HG03378 (cell line): ENCODE measurements at regions not wholly inside any gene's neighbourhood (a gene's known extent, or its start where the extent isn't known, plus 50 kb on each side); places are given as distances from the start of the nearest gene placed in this dataset.
"Not testable (repeated sequence)": the region's sequence is repeated elsewhere in the genome, so short reads cannot be mapped to it uniquely, and the experiment has no call there.

Experiments
- ATAC-seq: cut with Tn5 transposase; IDR thresholded peaks from one replicate; pipeline ENCODE4 v1.9.1; 2021; ENCODE audit warnings: mild to moderate bottlenecking, moderate library complexity; ENCODE audit not compliant: unreplicated experiment

DNA sequence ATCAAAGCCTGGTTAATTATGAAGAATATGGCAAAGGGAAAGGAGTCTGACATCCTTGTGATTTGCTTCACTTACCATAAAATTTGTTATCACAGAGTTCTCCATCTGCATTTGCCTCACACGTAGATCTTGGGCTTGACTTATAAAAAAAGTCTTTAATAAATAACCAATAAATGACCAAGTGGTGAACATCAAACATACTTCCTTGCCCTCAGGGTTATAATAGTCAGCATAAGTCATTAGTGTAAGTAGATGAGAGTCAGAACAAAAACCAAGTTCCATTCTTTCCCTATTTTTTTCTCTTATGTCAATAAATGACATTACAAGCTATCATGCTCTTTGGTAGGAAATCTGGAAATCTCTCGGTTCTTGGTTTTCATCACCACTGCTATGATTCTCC is 635.4 kb upstream of the ATXN7L3B start:
- no peak for ATAC-seq

- no peak for ATAC-seq
These were observed 630.9 kb upstream of the ATXN7L3B start for GRCh38 chr12:73906757-73907156.

DNA sequence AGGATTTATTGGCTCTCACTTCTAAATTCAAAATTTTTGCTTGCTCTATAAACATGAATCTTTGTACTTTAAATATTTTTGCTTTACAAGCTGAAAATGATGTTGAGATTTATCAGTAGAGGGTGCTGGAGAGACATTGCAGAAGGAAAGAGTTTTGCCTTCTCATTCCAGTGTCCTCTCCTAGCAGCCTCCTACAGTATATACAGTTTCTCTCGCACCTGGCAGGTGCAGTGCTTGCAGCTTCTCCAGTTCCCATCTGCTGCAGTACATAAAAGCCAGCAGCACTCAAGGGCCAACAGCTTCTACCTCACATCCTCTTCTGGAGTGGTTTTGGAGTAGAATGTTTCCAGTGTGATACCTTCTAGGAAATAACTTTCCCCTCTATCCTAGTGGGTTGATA is 601.8 kb upstream of the ATXN7L3B start:
- no peak for ATAC-seq

DNA sequence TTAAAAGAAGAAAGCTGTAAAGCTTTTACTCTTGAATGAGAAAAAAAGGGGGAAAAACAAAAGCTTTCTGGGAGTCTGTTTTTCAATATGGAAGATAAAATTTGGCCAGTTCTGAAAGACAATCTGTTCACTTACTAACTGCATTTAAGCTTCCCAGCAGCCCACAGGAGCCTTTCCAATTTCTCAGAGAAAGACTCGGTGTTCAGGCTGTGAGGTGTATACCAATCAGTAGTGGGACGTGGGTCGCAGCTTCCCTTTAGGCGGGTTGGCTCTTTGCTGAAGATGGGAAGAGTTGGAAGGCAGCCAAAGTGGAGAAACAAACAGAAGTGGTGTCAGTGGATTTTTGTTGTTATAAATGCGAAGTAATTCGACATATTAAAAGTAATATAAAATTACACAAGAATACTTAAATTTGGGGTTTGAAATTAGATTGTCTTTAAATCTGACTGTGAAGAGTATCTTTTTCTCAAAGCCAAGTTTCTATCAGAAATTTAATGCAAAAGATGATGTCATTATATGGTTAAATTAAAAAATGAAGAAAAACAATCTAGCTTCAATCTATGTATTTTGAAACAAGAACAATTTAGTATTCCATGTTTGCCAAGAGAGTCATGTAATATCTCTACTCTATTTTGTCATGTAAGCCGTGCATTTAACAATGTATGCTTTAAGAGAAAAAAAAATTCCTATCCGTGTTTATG is 590.2 kb upstream of the ATXN7L3B start:
- ATAC-seq: no peak

DNA sequence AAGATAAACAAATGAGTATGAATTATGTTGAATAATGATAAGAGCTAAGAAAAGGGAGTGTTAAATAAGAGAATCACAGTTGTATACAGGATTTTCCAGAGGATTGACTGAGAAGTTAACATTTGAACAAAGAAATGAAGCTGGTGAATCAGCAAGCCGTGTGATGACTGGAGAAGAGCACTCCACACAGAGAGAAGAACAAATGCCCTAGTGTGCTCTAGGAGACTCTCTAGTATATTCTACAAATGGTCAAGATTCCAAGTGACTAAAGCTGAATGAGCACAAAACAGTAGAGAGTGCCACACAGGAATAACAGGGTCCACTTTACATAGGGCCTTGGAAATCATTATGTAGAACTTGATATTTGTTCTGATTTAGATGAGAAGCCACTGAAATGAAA is 587.1 kb upstream of the ATXN7L3B start:
- ATAC-seq: no peak

DNA sequence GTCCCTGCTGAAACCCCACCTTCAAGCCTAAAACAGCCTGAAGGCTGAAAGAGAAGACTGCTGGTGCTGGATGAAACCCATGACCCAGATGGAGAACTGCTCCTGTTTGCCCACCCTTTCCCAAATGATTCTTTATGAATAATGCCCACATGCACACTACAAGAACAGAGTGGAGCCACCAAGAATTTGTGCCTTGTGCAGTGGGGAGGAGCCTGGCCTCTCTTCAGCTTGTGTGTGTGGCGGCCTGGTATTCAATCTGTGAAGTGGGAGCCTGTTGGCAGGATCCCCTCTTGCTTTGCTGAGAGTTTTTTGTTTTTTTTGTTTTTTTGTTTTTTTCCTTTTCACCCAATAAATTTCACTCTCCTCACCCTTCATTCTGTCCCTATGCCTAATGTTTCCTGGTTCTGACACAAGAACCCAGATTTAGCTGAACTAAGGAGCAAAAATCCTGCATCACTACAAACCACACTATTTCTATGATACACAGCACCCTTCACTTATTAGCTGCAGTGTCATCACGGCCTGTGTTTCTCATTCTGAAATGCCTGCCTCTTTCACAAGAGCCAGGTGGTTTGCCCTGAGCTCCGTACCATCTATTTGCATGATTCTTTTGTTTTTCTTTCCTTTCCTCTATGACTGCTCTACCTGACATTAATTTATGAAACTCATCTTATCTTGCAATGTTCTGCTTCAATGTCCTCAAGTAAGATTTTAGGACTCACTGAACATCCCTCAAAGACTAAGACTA is 585.5 kb upstream of the ATXN7L3B start:
- ATAC-seq: no peak

DNA sequence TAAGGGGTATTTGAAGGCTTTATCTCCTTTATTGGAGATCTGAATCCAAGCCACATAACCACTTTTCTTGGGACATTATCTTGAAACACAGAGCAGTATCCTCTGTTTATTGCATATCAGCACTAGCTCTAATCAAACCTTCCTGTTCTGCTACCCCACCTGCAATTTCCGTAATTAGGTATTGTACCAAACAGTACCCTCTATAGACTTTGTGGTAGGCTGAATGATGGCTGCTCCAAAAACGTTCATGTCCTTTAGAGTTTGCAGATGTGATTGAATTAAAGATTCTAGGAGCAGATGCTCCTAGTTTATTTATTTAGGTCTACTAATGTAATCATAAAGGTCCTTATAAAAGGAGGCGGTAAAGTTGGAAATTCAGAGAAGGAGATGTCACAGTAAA is 573.0 kb upstream of the ATXN7L3B start:
- ATAC-seq: no peak

- ATAC-seq: no peak
These were observed 564.1 kb upstream of the ATXN7L3B start for GRCh38 chr12:73973486-73973885.

- ATAC-seq: no peak
These were observed 553.1 kb upstream of the ATXN7L3B start for GRCh38 chr12:73984552-73984951.

GRCh38 chr12:73991138-73991537 is 546.5 kb upstream of the ATXN7L3B start:
- no peak for ATAC-seq

DNA sequence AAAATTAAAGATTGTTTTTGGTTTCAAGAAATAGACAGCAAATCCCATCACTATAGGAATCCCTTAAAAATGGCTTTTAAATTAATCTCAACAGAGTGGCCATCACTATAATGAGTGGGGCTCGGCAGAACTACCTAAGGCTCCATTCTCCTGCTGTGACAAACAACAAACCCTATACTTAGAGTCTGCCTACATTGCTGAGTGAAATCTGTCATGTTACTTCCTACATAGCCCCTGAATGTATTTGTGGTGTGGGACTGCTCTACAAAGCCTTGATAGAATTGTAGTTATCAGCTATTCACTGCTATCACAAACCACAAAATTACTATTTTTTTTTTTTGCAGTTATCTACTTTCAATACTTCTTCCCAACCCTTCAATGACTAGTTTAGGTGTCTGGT is 538.7 kb upstream of the ATXN7L3B start:
- ATAC-seq: no peak

- no peak for ATAC-seq
These were observed 522.5 kb upstream of the ATXN7L3B start for GRCh38 chr12:74015118-74015517.

GRCh38 chr12:74016324-74016723 is 521.3 kb upstream of the ATXN7L3B start:
- ATAC-seq: not testable (repeated sequence)

- no peak for ATAC-seq
These were observed 518.8 kb upstream of the ATXN7L3B start for GRCh38 chr12:74018849-74019248.

DNA sequence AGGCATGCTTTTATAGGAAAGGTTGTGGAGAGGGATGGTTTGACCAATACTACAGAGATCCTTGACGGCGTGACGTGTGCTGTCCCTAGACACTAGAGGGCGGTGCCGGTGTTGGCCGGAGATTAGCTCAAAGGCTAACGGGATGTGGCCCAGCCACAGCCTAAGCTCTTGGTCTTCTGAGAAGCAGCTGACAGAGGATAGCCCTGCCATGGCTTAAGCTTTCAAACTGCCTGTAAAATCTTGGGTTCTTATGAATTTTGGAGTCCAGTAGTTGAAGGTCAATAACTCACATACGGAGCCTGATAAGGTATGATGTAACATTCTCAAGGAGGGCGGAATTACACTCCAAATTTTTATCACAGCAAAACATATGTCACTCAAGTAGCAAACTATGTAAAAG is 515.7 kb upstream of the ATXN7L3B start:
- ATAC-seq: peak; percentile 98

DNA sequence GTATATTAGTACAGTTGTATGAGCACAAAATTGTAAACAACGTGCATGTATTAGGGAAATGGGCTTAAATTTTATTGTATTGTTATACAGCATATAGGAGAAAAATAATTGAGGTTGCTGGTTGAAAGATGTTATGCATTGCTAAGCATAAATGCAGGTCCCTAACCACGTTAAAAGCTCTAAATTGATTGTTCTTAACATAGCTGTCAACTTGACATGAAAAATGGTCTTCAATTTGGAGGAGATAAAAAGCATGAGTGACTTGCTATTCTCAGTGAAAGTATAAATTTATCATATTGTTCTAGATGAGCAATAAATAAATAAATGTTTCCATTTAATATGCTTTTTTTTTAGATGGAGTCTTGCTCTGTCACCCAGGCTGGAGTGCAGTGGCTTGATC is 506.6 kb upstream of the ATXN7L3B start:
- ATAC-seq: no peak

GRCh38 chr12:74033531-74033930 is 504.1 kb upstream of the ATXN7L3B start:
- ATAC-seq: no peak

DNA sequence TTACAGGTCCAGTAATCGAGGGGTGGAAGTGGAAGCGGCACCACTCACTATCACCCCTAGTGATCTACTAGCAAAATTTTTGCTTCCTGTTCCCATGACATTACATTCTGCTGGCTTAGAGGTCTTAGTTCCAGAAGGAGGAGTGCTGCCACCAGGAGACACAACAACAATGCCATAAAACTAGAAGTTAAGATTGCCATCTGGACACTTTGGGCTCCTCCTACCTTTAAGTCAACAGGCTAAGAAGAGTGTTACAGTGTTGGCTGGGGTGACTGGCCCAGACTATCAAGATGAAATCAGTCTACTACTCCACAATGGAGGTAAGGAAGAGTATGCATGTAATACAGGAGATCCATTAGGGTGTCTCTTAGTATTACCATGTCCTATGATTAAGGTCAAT is 498.5 kb upstream of the ATXN7L3B start:
- not testable (repeated sequence) for ATAC-seq

DNA sequence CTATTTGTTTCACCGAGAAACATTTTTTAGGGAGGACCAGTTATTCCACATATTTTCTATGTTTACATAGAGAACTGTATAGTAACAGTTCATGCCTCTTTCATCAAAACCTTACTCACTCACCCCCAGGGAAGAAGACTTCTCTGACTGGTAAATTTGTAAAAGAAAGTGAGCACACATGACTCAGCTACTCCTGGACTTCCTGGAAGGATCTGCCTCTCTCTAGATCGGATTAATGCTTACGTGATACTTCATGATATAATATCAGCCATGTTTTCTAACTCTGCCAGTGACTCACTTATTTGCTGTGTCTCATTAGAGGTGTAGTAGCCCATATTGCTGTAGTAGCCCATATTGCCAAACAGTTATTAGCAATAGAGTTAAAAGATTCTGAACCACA is 494.3 kb upstream of the ATXN7L3B start:
- no peak for ATAC-seq

- no peak for ATAC-seq
These were observed 488.3 kb upstream of the ATXN7L3B start for GRCh38 chr12:74049348-74049747.

- ATAC-seq: no peak
These were observed 485.8 kb upstream of the ATXN7L3B start for GRCh38 chr12:74051848-74052247.

GRCh38 chr12:74066476-74066875 is 471.2 kb upstream of the ATXN7L3B start:
- ATAC-seq: no peak

GRCh38 chr12:74071182-74071581 is 466.5 kb upstream of the ATXN7L3B start:
- no peak for ATAC-seq
